PC-3 (cell line): ENCODE measurements at regions not wholly inside any gene's neighbourhood (a gene's known extent, or its start where the extent isn't known, plus 50 kb on each side); places are given as distances from the start of the nearest gene placed in this dataset.

Experiments used
- ATAC-seq: fragments of 200-7000 bp; cut with Tn5 transposase; 2 replicates; pipeline ENCODE4 v1.9.1; 2020; ENCODE audit warnings: mild to moderate bottlenecking, moderate library complexity
- BruUV-seq: library from RNA; stranded (reverse); fragments of 400-500 nt; replicated peaks from 2 replicates; lab custom pipeline; 2021; lab: Mats Ljungman, UMichigan
- CTCF ChIA-PET: fragments of 300-600 bp; sonication (Branson Sonifier 250); formaldehyde crosslinking; loops from one replicate; lab custom pipeline; 2022; ENCODE audit warnings: antibody characterized with exemption; lab: Charles Lee
- POLR2A ChIA-PET: fragments of 300-600 bp; sonication (Branson Sonifier 250); formaldehyde crosslinking; loops from one replicate; lab custom pipeline; 2022; ENCODE audit warnings: antibody characterized with exemption; ENCODE audit not compliant: unreplicated experiment; lab: Charles Lee
- DNase-seq: peaks from one replicate; pipeline ENCODE4 v3.0.0-alpha.2; 2015
- H2AFZ ChIP-seq: fragments of 300-600 bp; sonication (generic); 2 replicates; pipeline ENCODE4 v1.6.0; 2016; ENCODE audit warnings: antibody characterized with exemption, low read length
- H3F3A ChIP-seq: fragments of 300-600 bp; sonication (generic); one replicate; pipeline ENCODE4 v1.6.0; 2017; ENCODE audit warnings: antibody characterized with exemption, low read length, control low read depth, mild to moderate bottlenecking; ENCODE audit not compliant: unreplicated experiment
- H3K27ac ChIP-seq: fragments of 300-600 bp; sonication (generic); 2 replicates; pipeline ENCODE4 v1.5.1; 2016; ENCODE audit warnings: mild to moderate bottlenecking, low read length
- H3K27me3 ChIP-seq: fragments of 300-600 bp; sonication (generic); 2 replicates; pipeline ENCODE4 v1.6.1; 2016; ENCODE audit warnings: low read length, mixed read lengths
- H3K36me3 ChIP-seq: fragments of 300-600 bp; sonication (generic); 2 replicates; pipeline ENCODE4 v1.6.1; 2016; ENCODE audit warnings: low read depth, mixed run types, low read length, mixed read lengths
- H3K4me1 ChIP-seq: fragments of 300-600 bp; sonication (generic); 2 replicates; pipeline ENCODE4 v1.5.1; 2016; ENCODE audit warnings: low read length; ENCODE audit not compliant: insufficient read depth
- H3K4me2 ChIP-seq: fragments of 300-600 bp; sonication (generic); 2 replicates; pipeline ENCODE4 v1.6.0; 2016; ENCODE audit warnings: low read length
- H3K4me3 ChIP-seq: fragments of 300-600 bp; sonication (generic); 2 replicates; pipeline ENCODE4 v1.5.1; 2016; ENCODE audit warnings: mild to moderate bottlenecking, low read length, mixed read lengths
- H3K79me2 ChIP-seq: fragments of 300-600 bp; sonication (generic); 2 replicates; pipeline ENCODE4 v1.6.1; 2017; ENCODE audit warnings: low read length, mixed read lengths
- H3K9ac ChIP-seq: fragments of 300-600 bp; sonication (generic); 2 replicates; pipeline ENCODE4 v1.6.0; 2016; ENCODE audit warnings: mild to moderate bottlenecking, low read length
- H3K9me2 ChIP-seq: fragments of 300-600 bp; sonication (generic); replicated peaks from 2 replicates; pipeline ENCODE4 v1.6.1; 2016; ENCODE audit warnings: mixed run types, low read length, mixed read lengths
- H3K9me3 ChIP-seq: fragments of 300-600 bp; sonication (generic); 2 replicates; pipeline ENCODE4 v1.6.1; 2016; ENCODE audit warnings: low read length, mixed read lengths
- H4K20me1 ChIP-seq: fragments of 300-600 bp; sonication (generic); 2 replicates; pipeline ENCODE4 v1.6.1; 2016; ENCODE audit warnings: low read length, mixed read lengths
- EZH2 ChIP-seq: fragments of 300-600 bp; sonication (generic); IDR thresholded peaks from one replicate; pipeline ENCODE4 v1.6.1; 2017; ENCODE audit warnings: antibody characterized with exemption, mild to moderate bottlenecking, low read length; ENCODE audit not compliant: unreplicated experiment
- EZH2phosphoT487 ChIP-seq: fragments of 300-600 bp; sonication (generic); IDR thresholded peaks from 2 replicates; pipeline ENCODE4 v1.6.1; 2018; ENCODE audit warnings: mild to moderate bottlenecking, antibody characterized with exemption, low read length, borderline replicate concordance
- intact Hi-C: fragments of 100-400 bp; cut with micrococcal nuclease; formaldehyde crosslinking; loops from 2 replicates; pipeline ENCODE4 v1.9.0; 2023
- TF ChIP-seq, protein P1 (sequence below): fragments of 300-600 bp; sonication (generic); conservative IDR thresholded peaks from 2 replicates; pipeline ENCODE4 v1.5.1; 2017; ENCODE audit warnings: antibody characterized with exemption, low read depth, mild to moderate bottlenecking, low read length

DNA sequence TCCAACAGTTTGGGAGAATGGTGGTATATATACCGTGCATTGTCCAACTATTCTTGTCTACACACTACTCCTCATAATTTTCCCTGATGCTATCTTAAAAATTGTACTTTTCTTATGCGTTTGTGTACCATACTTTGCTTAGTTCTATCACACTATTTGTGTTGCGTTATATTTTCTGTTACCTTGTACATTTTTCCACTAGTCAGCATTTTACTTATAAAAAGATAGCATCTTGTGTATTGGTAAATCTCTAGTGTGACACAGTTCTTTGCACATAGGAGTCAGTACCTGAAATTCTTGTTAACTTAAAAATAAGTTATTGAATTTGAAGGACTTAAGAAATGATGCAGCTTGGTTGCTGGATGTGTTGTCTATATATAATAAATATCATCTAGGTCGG, 201.8 kb upstream of the LMO3 start:
- no peak overlapping the region for H3K4me3 ChIP-seq
- ATAC-seq (no peak), DNase-seq (no peak)
- no peak overlapping the region for H2AFZ ChIP-seq
- H3K9ac ChIP-seq, result no peak overlapping the region
- POLR2A ChIA-PET, result no interaction called here
- H3K79me2 ChIP-seq, result no peaks in the 10 kb centered on the region
- no peak overlapping the region for H3K4me2 ChIP-seq
- H3K9me3 ChIP-seq, result no peaks in the 10 kb centered on the region
- H3K4me1 ChIP-seq, result no peaks in the 10 kb centered on the region
- H4K20me1 ChIP-seq, result no peaks in the 10 kb centered on the region
- no TSS peak for BruUV-seq
- no peak overlapping the region for H3K27ac ChIP-seq
- peaks cover 6% of the 10 kb centered on the region; the same call in 1 of the 2 replicates for H3K27me3 ChIP-seq
- intact Hi-C loops, result no loop called here
- no peaks in the 10 kb centered on the region for H3K9me2 ChIP-seq
- CTCF ChIA-PET, result no interaction called here
- TF ChIP-seq EZH2 (no peak), EZH2phosphoT487 (no peak)
- TF ChIP-seq, protein P1, sequence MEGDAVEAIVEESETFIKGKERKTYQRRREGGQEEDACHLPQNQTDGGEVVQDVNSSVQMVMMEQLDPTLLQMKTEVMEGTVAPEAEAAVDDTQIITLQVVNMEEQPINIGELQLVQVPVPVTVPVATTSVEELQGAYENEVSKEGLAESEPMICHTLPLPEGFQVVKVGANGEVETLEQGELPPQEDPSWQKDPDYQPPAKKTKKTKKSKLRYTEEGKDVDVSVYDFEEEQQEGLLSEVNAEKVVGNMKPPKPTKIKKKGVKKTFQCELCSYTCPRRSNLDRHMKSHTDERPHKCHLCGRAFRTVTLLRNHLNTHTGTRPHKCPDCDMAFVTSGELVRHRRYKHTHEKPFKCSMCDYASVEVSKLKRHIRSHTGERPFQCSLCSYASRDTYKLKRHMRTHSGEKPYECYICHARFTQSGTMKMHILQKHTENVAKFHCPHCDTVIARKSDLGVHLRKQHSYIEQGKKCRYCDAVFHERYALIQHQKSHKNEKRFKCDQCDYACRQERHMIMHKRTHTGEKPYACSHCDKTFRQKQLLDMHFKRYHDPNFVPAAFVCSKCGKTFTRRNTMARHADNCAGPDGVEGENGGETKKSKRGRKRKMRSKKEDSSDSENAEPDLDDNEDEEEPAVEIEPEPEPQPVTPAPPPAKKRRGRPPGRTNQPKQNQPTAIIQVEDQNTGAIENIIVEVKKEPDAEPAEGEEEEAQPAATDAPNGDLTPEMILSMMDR, result no peak
- no peaks in the 10 kb centered on the region for H3K36me3 ChIP-seq
- H3F3A ChIP-seq, result no peaks in the 10 kb centered on the region

DNA sequence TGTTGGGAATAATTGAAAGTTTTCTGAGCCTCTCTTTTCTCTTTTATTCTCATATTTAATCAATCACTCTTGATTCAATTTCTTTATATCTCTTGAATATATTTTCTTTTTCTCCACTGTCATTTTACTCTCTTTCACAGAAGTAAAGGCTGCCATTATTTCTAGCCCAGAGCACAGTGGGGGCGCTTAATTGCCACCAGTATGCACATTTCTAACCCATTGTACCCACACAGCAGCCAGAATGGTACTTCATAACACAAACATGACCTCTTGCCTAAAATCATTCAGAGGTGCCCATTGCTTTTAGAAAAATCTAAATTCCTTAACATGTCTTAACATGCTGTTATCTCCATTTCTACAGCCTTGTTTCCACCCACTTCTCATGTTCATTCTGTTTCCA, 190.2 kb upstream of the LMO3 start:
- no peaks in the 10 kb centered on the region for H3K36me3 ChIP-seq
- H3K4me2 ChIP-seq, result no peak overlapping the region
- H3K9ac ChIP-seq, result no peak overlapping the region
- H3K27me3 ChIP-seq, result no peaks in the 10 kb centered on the region; the same call in 1 of the 2 replicates
- no peak overlapping the region for H3K4me3 ChIP-seq
- intact Hi-C loops, result no loop called here
- DNase-seq (no peak), ATAC-seq (no peak)
- no TSS peak for BruUV-seq
- no peaks in the 10 kb centered on the region for H3F3A ChIP-seq
- TF ChIP-seq, protein P1, result no peak
- no peak for TF ChIP-seq EZH2
- TF ChIP-seq EZH2phosphoT487, result no peak
- CTCF ChIA-PET, result no interaction called here
- H3K9me2 ChIP-seq, result no peaks in the 10 kb centered on the region
- H3K4me1 ChIP-seq, result no peaks in the 10 kb centered on the region
- H3K9me3 ChIP-seq, result no peaks in the 10 kb centered on the region
- POLR2A ChIA-PET, result no interaction called here
- H2AFZ ChIP-seq, result no peak overlapping the region
- H3K27ac ChIP-seq, result no peak overlapping the region
- H4K20me1 ChIP-seq, result no peaks in the 10 kb centered on the region
- H3K79me2 ChIP-seq, result no peaks in the 10 kb centered on the region

DNA sequence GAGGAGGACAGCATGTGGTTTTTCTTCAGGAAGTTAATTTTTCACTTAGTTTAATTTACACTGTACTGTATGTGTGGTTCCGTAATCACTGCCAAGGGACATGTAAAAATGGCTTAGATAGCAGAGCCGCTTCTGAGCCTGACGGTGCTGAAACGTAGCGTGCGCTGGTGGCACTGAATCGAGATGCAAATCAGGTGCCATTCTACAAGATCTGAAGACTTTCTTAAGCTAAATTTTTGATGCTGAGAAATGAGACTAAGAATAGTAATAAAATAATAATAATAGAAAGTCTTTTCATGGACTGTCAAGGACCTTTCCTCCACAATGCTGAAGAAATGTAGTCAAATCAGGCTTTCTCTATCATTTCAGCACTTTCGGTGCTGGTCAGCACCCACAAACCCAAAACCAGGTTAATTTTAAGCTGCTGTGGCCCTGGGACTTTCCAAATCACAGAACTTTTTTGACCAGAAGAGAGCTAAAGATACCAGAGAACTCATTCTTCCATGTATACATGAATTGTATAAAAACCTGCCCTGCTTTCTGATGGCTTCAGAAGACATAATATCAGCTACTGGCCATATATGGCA, 183.3 kb upstream of the LMO3 start:
- no peaks in the 10 kb centered on the region for H3F3A ChIP-seq
- H3K27me3 ChIP-seq, result 0 out of 2 replicates have a peak, but pooled peaks cover 9% of the 10 kb centered on the region
- intact Hi-C loops, result no loop called here
- no peak overlapping the region for H2AFZ ChIP-seq
- H4K20me1 ChIP-seq, result no peaks in the 10 kb centered on the region
- H3K4me1 ChIP-seq, result no peaks in the 10 kb centered on the region
- ChIA-PET CTCF (interaction anchor here (0.5 kb wide), 1 partner anchor 490 kb away, joined by 5 read pairs; no protein-coding TSS in a partner anchor), POLR2A (no interaction called here)
- no peak for ATAC-seq
- H3K4me2 ChIP-seq, result no peak overlapping the region
- no peaks in the 10 kb centered on the region for H3K79me2 ChIP-seq
- no peaks in the 10 kb centered on the region for H3K9me2 ChIP-seq
- no peak for TF ChIP-seq EZH2phosphoT487
- TF ChIP-seq EZH2, result no peak
- TF ChIP-seq, protein P1, result no peak
- H3K9ac ChIP-seq, result no peak overlapping the region
- DNase-seq, result no peak
- BruUV-seq, result no TSS peak
- no peaks in the 10 kb centered on the region for H3K36me3 ChIP-seq
- no peaks in the 10 kb centered on the region for H3K9me3 ChIP-seq
- H3K27ac ChIP-seq, result no peak overlapping the region
- no peak overlapping the region for H3K4me3 ChIP-seq
